22Rv1 (cell line): ENCODE measurements at regions not wholly inside any gene's neighbourhood (a gene's known extent, or its start where the extent isn't known, plus 50 kb on each side); places are given as distances from the start of the nearest gene placed in this dataset.
"Not testable (repeated sequence)": the region's sequence is repeated elsewhere in the genome, so short reads cannot be mapped to it uniquely, and the experiment has no call there.

Experiments used
- H3K27ac ChIP-seq: fragments of 450-650 bp; 2 replicates; pipeline ENCODE4 v1.5.1; 2017
- CTCF ChIP-seq: fragments of 450-650 bp; IDR thresholded peaks from 2 replicates; pipeline ENCODE4 v1.5.1; 2017; ENCODE audit warnings: mild to moderate bottlenecking
- ZFX ChIP-seq: fragments of 450-650 bp; IDR thresholded peaks from 2 replicates; pipeline ENCODE4 v1.6.1; 2017; ENCODE audit warnings: antibody characterized with exemption, borderline replicate concordance

DNA sequence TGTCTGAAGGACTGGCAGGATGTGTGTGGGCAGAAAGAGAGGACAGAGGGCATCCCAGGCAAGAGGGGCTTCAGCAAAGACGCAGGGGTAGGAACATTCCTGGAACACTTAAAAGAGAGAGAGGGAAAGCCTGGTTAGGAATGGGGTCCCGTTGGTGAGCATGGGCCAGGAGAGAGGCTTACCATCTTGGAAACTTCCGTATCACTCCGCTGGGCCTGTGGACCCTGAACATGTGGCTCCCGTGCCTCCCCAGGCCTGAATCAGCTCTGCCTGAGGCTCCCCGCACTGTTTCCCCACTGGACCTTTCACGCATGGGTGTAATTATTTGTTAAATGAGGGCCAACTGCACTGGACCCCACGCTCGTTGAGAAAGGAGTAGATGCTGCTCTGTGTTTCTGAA is 191.1 kb upstream of the GLI2 start:
- TF ChIP-seq ZFX = no peak
- no peak for TF ChIP-seq CTCF
- no peak overlapping the region for H3K27ac ChIP-seq

DNA sequence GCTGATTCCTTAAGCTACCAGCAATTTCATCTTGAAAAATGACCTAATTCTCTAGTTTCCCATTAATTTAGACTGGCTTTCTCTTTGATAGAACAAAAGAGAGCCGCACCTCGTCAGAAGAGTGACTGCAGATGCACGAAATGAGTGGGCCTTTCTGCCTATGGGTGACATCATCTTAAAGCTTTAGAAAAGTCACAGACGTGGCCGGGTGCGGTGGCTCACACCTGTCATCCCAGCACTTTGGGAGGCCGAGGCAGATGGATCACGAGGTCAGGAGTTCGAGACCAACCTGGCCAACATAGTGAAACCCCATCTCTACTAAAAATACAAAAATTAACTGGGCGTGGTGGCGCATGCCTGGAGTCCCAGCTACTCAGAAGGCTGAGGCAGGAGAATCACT is 190.7 kb upstream of the GLI2 start:
- not testable (repeated sequence) for H3K27ac ChIP-seq

DNA sequence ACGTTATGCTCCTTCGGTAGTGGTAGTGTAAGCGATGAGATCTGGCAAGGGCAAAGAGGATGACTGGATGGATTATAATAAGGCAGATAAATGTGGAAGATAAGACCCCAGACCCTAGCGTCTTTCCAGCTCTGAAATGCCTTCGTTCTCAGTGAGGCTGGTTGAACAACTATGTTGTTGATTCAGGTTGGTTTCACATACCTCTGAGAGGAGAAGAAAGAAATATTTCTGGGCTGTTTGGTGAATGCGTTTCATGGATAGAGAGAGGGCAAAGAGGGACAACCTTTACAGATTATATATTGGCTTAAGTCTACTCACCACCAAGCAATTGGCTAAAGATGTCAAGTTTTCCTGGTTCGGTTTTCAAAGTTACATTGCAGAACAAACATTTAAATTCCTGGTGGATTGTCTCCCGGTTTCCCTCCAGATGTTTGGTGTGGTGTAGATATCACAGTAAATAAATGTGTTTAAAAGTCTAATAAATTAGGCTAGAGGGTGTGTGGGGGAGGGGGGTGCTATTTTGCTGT is 190.1 kb upstream of the GLI2 start:
- TF ChIP-seq CTCF (no peak), ZFX (no peak)
- no peak overlapping the region for H3K27ac ChIP-seq

- TF ChIP-seq CTCF (no peak), ZFX (no peak)
- no peak overlapping the region for H3K27ac ChIP-seq
Measured at GRCh38 chr2:120546048-120546864, 189.4 kb upstream of the GLI2 start.

GRCh38 chr2:120546865-120547390 is 188.7 kb upstream of the GLI2 start:
- TF ChIP-seq ZFX = no peak
- TF ChIP-seq CTCF = no peak
- no peak overlapping the region for H3K27ac ChIP-seq

DNA sequence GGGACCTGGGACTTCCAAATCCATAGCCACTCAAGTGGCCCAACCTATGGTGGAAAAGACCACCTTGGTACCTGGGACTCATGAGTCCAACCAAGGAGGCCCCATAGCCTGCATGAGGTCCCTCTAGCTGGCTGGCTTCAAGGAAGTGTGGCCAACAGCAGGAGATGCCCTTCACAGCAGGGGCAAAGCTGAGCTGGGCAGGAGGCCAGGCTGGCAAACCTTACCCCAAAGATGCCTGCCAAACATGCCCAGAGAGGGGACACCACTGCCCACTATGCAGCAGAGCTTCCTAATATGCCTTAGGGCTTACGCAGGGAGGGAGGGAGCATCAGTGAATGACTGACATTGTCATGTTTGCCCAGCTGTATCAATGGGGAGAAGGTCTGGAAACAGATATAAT is 188.0 kb upstream of the GLI2 start:
- H3K27ac ChIP-seq = no peak overlapping the region
- no peak for TF ChIP-seq ZFX
- TF ChIP-seq CTCF = no peak

DNA sequence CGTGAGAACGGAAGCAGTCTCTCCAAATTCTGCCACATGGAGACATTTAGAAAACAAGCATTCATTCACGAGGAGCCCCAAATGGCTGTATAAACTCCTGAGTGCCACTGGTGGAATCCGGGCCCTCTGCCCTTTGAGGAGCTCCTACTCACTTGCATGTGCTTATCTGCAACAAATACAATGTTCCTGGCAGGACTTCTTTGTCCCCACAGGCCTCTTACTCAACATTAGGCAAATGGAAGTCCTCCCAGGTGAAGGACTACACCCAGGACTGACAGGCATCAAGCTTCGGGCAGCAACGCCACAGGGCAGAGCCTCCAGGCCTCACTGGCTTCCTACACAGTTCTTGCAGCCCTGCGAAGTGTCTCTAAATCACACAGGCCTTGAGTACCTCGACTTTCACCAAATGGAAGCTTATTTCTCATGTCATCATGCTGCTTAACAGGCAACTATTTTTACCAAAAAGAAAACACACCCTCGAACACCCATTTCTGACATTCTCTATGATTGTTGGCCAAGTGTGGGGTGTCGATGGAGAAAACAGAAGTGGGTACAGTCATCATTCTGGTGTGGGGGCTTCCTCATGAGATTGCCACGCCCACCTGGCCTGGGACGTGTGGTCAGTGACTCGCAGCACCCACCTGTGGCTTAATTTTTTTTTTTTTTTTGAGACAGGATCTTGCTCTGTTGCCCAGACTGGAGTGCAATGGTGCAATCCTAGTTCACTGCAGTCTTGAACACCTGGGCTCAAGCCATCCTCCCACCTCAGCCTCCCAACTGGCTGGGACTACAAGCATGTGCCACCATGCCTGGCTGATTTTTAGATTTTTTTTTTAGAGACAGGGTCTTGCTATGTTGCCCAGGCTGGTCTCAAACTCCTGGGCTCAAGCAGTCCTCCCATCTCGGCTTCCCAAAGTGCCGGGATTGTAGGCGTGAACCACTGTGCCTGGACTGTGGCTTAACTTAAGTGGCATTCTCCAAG is 186.8 kb upstream of the GLI2 start:
- TF ChIP-seq CTCF (no peak), ZFX (no peak)
- no peak overlapping the region for H3K27ac ChIP-seq
